Spinal cord (tissue), 9 donors: ENCODE measurements at regions not wholly inside any gene's neighbourhood (a gene's known extent, or its start where the extent isn't known, plus 50 kb on each side); places are given as distances from the start of the nearest gene placed in this dataset.

Experiments used
- DNase-seq, 6 donors: peaks; one replicate each; pipeline versions ENCODE4 v3.0.0 to v3.0.0-alpha.2; 2013 to 2015; ENCODE audit warnings: low spot score in 6 of 6, low read depth in 4 of 6
- H3K27ac ChIP-seq: one replicate; pipeline ENCODE4 v1.5.1; 2013; ENCODE audit warnings: low read depth, low read length, control low read depth
- H3K27me3 ChIP-seq: one replicate; pipeline ENCODE4 v1.6.1; 2013; ENCODE audit warnings: low read length; ENCODE audit not compliant: control insufficient read depth, insufficient read depth
- H3K36me3 ChIP-seq: one replicate; pipeline ENCODE4 v1.6.1; 2013; ENCODE audit warnings: low read length; ENCODE audit not compliant: control insufficient read depth, insufficient read depth
- H3K4me1 ChIP-seq: one replicate; pipeline ENCODE4 v1.6.1; 2013; ENCODE audit warnings: low read length; ENCODE audit not compliant: control insufficient read depth, insufficient read depth
- H3K4me3 ChIP-seq: one replicate; pipeline ENCODE4 v1.5.1; 2013; ENCODE audit warnings: low read depth, low read length, control low read depth
- H3K9me3 ChIP-seq: one replicate; pipeline ENCODE4 v1.6.1; 2013; ENCODE audit warnings: low read length; ENCODE audit not compliant: control insufficient read depth, insufficient read depth
- WGBS: methylation state at CpG from one replicate; pipeline ENCODE4 v1.1.5; 2013; ENCODE audit warnings: missing lambda C conversion rate; ENCODE audit not compliant: insufficient coverage; 5-methylcytosine and 5-hydroxymethylcytosine counted together
- donor health status: healthy.

DNA sequence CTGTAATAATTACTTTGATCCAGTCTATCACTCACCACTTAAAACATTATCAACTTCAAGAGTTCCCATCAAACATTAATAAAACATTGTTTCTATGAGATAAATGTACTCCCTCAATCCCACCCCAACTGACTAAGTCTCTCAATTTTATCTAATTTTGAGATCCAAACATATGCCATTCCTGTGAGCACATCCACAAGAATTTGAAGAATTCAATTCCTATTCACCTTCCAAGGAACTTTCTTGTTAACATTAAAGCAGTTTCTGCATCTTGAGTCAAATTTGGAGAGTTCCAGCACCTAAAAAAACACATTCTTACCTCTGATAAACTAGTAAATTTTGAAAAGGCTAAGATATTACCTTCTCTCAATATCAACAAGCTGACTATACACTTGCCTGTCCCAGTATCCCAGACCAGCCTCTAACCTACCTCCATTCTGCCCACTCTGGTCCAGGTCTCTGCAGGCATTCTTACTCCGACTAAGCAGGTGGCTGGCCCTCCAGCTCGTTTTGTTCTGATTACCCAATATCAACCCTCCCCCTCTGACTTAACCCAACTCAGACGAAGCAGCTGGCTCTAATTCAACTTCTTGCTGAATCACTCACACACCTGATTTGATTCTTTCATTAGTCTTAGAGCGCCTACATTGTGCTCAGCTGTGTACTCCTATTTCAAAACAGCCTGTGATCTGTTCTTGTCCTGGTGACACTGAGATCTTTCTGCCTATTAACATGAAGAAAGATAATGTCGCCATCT lies 275.2 kb downstream of the IPMK start:
- no peak overlapping the region for H3K4me3 ChIP-seq
- H3K27ac ChIP-seq = no peak overlapping the region
- no peak for DNase-seq
- H3K4me1 ChIP-seq = no peaks in the 10 kb centered on the region
- WGBS = 39% methylated on average over 3 of the region's 5 CpGs
- no peaks in the 10 kb centered on the region for H3K36me3 ChIP-seq
- no peaks in the 10 kb centered on the region for H3K27me3 ChIP-seq
- no peaks in the 10 kb centered on the region for H3K9me3 ChIP-seq

GRCh38 chr10:57988964-57989363 lies 278.7 kb downstream of the IPMK start:
- Histone ChIP-seq H3K4me3 (no peak overlapping the region), H3K9me3 (no peaks in the 10 kb centered on the region), H3K36me3 (no peaks in the 10 kb centered on the region), H3K27ac (no peak overlapping the region), H3K4me1 (no peaks in the 10 kb centered on the region), H3K27me3 (no peaks in the 10 kb centered on the region)
- WGBS = no CpG with 5 or more reads among the region's 2 CpGs
- DNase-seq = no peak

- no peak for DNase-seq
- Histone ChIP-seq H3K4me1 (no peaks in the 10 kb centered on the region), H3K27me3 (no peaks in the 10 kb centered on the region), H3K9me3 (no peaks in the 10 kb centered on the region), H3K27ac (no peak overlapping the region), H3K4me3 (no peak overlapping the region), H3K36me3 (no peaks in the 10 kb centered on the region)
- WGBS = 93% methylated on average over 2 of the region's 6 CpGs
Observed at GRCh38 chr10:57987055-57987721, 280.5 kb downstream of the IPMK start.

GRCh38 chr10:57986422-57986821 lies 281.3 kb downstream of the IPMK start:
- no peaks in the 10 kb centered on the region for H3K36me3 ChIP-seq
- DNase-seq = no peak
- H3K4me1 ChIP-seq = no peaks in the 10 kb centered on the region
- no peaks in the 10 kb centered on the region for H3K9me3 ChIP-seq
- no peaks in the 10 kb centered on the region for H3K27me3 ChIP-seq
- no peak overlapping the region for H3K4me3 ChIP-seq
- no peak overlapping the region for H3K27ac ChIP-seq
- WGBS = no CpG with 5 or more reads among the region's 1 CpG

GRCh38 chr10:57983281-57983791 lies 284.4 kb downstream of the IPMK start:
- no peaks in the 10 kb centered on the region for H3K36me3 ChIP-seq
- no peaks in the 10 kb centered on the region for H3K9me3 ChIP-seq
- no CpG with 5 or more reads among the region's 3 CpGs for WGBS

GRCh38 chr10:57982091-57982490 lies 285.6 kb downstream of the IPMK start:
- no peak overlapping the region for H3K27ac ChIP-seq
- H3K9me3 ChIP-seq = no peaks in the 10 kb centered on the region
- no peaks in the 10 kb centered on the region for H3K27me3 ChIP-seq
- no peak overlapping the region for H3K4me3 ChIP-seq
- no peaks in the 10 kb centered on the region for H3K4me1 ChIP-seq
- DNase-seq = no peak
- WGBS = 50% methylated on average over 2 of the region's 3 CpGs
- H3K36me3 ChIP-seq = no peaks in the 10 kb centered on the region

More at GRCh38 chr10:57983281-57983791, 284.4 kb downstream of the IPMK start:
- Histone ChIP-seq H3K27me3 (no peaks in the 10 kb centered on the region), H3K4me3 (no peak overlapping the region), H3K4me1 (no peaks in the 10 kb centered on the region), H3K27ac (no peak overlapping the region)
- DNase-seq = peak in 1 of 6 donors; percentile 3

- no CpG with 5 or more reads among the region's 2 CpGs for WGBS
- no peak overlapping the region for H3K27ac ChIP-seq
- no peaks in the 10 kb centered on the region for H3K36me3 ChIP-seq
- no peak overlapping the region for H3K4me3 ChIP-seq
- DNase-seq = no peak
- no peaks in the 10 kb centered on the region for H3K4me1 ChIP-seq
- no peaks in the 10 kb centered on the region for H3K27me3 ChIP-seq
- H3K9me3 ChIP-seq = no peaks in the 10 kb centered on the region
Observed at GRCh38 chr10:57979956-57980355, 287.7 kb downstream of the IPMK start.

DNA sequence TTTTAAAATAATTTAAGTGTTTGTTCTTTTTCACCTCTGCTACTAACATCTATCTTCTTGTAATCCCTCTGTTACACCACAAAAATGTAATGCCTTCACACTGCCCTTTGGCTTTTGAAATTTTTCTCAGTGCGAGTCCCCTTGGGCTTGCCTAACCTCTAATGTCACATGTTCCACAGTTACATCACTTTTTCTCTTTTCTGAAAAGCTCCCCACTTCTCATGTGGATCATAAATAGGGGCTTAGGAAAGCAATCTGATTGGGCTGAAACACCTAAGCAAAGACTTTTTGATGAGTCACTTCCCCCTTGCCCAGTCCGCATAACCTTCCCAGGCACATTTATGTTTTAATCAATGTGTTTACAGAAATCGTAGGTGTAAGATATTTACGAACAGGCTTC lies 288.2 kb downstream of the IPMK start:
- no CpG with 5 or more reads among the region's 4 CpGs for WGBS
- no peak overlapping the region for H3K27ac ChIP-seq
- no peaks in the 10 kb centered on the region for H3K9me3 ChIP-seq
- H3K4me3 ChIP-seq = no peak overlapping the region
- no peaks in the 10 kb centered on the region for H3K4me1 ChIP-seq
- no peaks in the 10 kb centered on the region for H3K36me3 ChIP-seq
- H3K27me3 ChIP-seq = no peaks in the 10 kb centered on the region
- no peak for DNase-seq

- Histone ChIP-seq H3K27ac (no peak overlapping the region), H3K4me1 (no peaks in the 10 kb centered on the region), H3K4me3 (no peak overlapping the region), H3K27me3 (no peaks in the 10 kb centered on the region), H3K36me3 (no peaks in the 10 kb centered on the region), H3K9me3 (no peaks in the 10 kb centered on the region)
- no CpG with 5 or more reads among the region's 1 CpG for WGBS
- DNase-seq = no peak
Observed at GRCh38 chr10:57977262-57977661, 290.4 kb downstream of the IPMK start.

DNA sequence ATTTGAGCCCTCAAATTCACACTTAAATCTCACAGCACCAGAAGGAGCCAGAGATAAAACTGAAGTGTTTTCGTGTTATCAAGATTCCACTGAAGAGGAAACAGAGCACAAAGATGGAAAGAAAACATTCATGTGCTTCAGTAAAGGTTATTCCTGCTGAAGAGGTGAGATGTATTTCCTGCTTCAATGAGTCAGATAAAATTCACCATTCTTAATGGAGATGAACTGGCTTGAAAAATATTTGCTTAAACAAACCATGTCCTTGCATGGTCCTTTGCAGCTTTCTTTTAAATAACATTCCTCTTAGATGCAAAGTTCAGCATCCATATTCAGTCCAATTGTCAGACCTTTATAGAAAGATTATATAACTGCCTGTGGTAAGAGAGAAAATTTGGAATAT lies 294.2 kb downstream of the IPMK start:
- H3K4me3 ChIP-seq = no peak overlapping the region
- no peaks in the 10 kb centered on the region for H3K27me3 ChIP-seq
- H3K4me1 ChIP-seq = no peaks in the 10 kb centered on the region
- no peak for DNase-seq
- H3K9me3 ChIP-seq = no peaks in the 10 kb centered on the region
- H3K27ac ChIP-seq = no peak overlapping the region
- no peaks in the 10 kb centered on the region for H3K36me3 ChIP-seq
- WGBS = 100% methylated on average over 1 of the region's 1 CpG
